ENCODE measurements at regions not wholly inside any gene's neighbourhood (a gene's known extent, or its start where the extent isn't known, plus 50 kb on each side); places are given as distances from the start of the nearest gene placed in this dataset.

DNA sequence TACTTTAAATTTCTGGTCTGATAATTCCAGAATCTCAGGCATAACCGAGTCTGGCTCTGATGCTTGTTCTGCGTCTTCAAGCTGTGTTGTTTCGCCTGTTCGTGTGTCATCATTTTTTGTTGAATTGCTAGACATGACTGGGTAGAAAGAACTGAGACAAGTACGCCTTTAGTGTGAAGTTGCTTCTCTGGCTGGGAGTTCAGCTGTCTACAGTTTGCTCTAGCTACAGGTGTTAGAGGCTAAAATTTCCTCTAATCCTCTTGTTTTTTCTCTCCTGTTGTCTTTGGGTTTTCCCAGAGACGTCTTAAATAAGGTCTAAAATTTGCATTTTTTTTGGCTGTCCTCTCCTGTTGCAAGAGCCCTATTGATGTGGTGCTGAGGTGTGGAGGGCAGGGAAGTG, 100.3 kb downstream of the FAM50B start:
- Histone ChIP-seq H3K4me1 (replicated peaks in 1 of 2) (no peaks in the 10 kb centered on the region), H3K27ac (no peak overlapping the region), H3K36me3 (replicated peaks in 1 of 2) (no peaks in the 10 kb centered on the region), H3K27me3 (peaks cover 4% of the 10 kb centered on the region), H3K4me3 (no peak overlapping the region), H3K9me3 (replicated peaks in 1 of 3) (peaks cover 0 to 3% (median 0%) of the 10 kb centered on the region in 3 donors)
- intact Hi-C loops (cut with DNase I): no loop called here
- DNase-seq: no peak
- WGBS, 4 donors: 79 to 85% (median 81%) methylated on average over 6 of the region's 6 CpGs
- TF ChIP-seq POLR2A (IDR thresholded peaks at IDR 0.05): no peak
- TF ChIP-seq, protein P1, sequence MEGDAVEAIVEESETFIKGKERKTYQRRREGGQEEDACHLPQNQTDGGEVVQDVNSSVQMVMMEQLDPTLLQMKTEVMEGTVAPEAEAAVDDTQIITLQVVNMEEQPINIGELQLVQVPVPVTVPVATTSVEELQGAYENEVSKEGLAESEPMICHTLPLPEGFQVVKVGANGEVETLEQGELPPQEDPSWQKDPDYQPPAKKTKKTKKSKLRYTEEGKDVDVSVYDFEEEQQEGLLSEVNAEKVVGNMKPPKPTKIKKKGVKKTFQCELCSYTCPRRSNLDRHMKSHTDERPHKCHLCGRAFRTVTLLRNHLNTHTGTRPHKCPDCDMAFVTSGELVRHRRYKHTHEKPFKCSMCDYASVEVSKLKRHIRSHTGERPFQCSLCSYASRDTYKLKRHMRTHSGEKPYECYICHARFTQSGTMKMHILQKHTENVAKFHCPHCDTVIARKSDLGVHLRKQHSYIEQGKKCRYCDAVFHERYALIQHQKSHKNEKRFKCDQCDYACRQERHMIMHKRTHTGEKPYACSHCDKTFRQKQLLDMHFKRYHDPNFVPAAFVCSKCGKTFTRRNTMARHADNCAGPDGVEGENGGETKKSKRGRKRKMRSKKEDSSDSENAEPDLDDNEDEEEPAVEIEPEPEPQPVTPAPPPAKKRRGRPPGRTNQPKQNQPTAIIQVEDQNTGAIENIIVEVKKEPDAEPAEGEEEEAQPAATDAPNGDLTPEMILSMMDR (IDR thresholded peaks at IDR 0.05): no peak

GRCh38 chr6:3956054-3956453, 106.9 kb downstream of the FAM50B start:
- TF ChIP-seq, protein P1 (IDR thresholded peaks at IDR 0.05): no peak
- no peak for TF ChIP-seq POLR2A (IDR thresholded peaks at IDR 0.05)
- H3K4me3 ChIP-seq: no peak overlapping the region
- H3K36me3 ChIP-seq (replicated peaks in 1 of 2): no peaks in the 10 kb centered on the region
- peaks cover 0 to 3% (median 0%) of the 10 kb centered on the region in 3 donors for H3K9me3 ChIP-seq (replicated peaks in 1 of 3)
- 89 to 100% (median 97%) methylated on average over 1 of the region's 1 CpG for WGBS, 4 donors
- intact Hi-C loops (cut with DNase I): no loop called here
- H3K27ac ChIP-seq: no peak overlapping the region
- no peaks in the 10 kb centered on the region for H3K27me3 ChIP-seq
- DNase-seq: no peak
- no peaks in the 10 kb centered on the region for H3K4me1 ChIP-seq (replicated peaks in 1 of 2)

- 50 to 69% (median 57%) methylated on average over 1 of the region's 1 CpG for WGBS, 4 donors
- Histone ChIP-seq H3K36me3 (replicated peaks in 1 of 2) (no peaks in the 10 kb centered on the region), H3K9me3 (replicated peaks in 1 of 3) (no peaks in the 10 kb centered on the region), H3K27me3 (no peaks in the 10 kb centered on the region), H3K27ac (no peak overlapping the region), H3K4me3 (no peak overlapping the region), H3K4me1 (replicated peaks in 1 of 2) (no peaks in the 10 kb centered on the region)
- TF ChIP-seq POLR2A (IDR thresholded peaks at IDR 0.05): no peak
- TF ChIP-seq, protein P1 (IDR thresholded peaks at IDR 0.05): no peak
- intact Hi-C loops (cut with DNase I): no loop called here
- DNase-seq: no peak
These were observed 108.1 kb downstream of the FAM50B start for GRCh38 chr6:3957321-3957720.

DNA sequence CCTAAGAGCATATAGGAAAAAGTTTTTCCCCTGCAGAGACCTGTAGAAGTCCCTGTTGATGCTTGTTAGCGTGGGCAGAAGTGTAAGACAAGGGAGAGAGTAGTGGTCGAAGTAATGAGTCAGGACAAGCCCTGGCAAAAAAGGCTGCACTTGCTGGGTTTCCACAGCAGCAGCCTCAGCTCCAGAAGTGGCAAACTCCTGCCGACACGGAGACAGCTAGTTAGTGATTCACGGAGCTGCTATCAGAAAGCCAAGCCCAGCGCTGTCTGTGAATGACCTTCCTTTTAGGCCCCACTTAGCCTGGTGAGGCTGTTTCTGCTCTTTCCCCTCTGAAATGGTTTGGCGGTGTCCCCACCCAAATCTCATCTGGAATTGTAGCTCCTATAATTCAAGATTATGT, 109.1 kb downstream of the FAM50B start:
- H3K36me3 ChIP-seq (replicated peaks in 1 of 2): no peaks in the 10 kb centered on the region
- intact Hi-C loops (cut with DNase I): no loop called here
- DNase-seq: no peak
- H3K4me1 ChIP-seq (replicated peaks in 1 of 2): no peaks in the 10 kb centered on the region
- H3K4me3 ChIP-seq: no peak overlapping the region
- no peaks in the 10 kb centered on the region for H3K27me3 ChIP-seq
- H3K9me3 ChIP-seq (replicated peaks in 1 of 3): no peaks in the 10 kb centered on the region
- no peak for TF ChIP-seq POLR2A (IDR thresholded peaks at IDR 0.05)
- TF ChIP-seq, protein P1 (IDR thresholded peaks at IDR 0.05): no peak
- no peak overlapping the region for H3K27ac ChIP-seq
- 82 to 96% (median 90%) methylated on average over 7 of the region's 7 CpGs for WGBS, 4 donors

Data from adrenal gland (tissue), 9 donors.